GM12865 (cell line): ENCODE measurements at regions not wholly inside any gene's neighbourhood (a gene's known extent, or its start where the extent isn't known, plus 50 kb on each side); places are given as distances from the start of the nearest gene placed in this dataset.

ENCODE experiments used
- DNase-seq: peaks from one replicate; pipeline ENCODE4 v3.0.0; 2010; ENCODE audit warnings: low read depth
- H3K4me3 ChIP-seq: 2 replicates; pipeline ENCODE4 v1.5.1; 2011; ENCODE audit warnings: mild to moderate bottlenecking, low read depth, low read length, control low read depth
- TF ChIP-seq, protein P1 (sequence below): IDR thresholded peaks from 2 replicates; pipeline ENCODE4 v1.5.1; 2011; ENCODE audit warnings: low read length, control low read depth, low read depth, inconsistent platforms; ENCODE audit not compliant: insufficient read depth; ENCODE audit errors: missing control alignments

DNA sequence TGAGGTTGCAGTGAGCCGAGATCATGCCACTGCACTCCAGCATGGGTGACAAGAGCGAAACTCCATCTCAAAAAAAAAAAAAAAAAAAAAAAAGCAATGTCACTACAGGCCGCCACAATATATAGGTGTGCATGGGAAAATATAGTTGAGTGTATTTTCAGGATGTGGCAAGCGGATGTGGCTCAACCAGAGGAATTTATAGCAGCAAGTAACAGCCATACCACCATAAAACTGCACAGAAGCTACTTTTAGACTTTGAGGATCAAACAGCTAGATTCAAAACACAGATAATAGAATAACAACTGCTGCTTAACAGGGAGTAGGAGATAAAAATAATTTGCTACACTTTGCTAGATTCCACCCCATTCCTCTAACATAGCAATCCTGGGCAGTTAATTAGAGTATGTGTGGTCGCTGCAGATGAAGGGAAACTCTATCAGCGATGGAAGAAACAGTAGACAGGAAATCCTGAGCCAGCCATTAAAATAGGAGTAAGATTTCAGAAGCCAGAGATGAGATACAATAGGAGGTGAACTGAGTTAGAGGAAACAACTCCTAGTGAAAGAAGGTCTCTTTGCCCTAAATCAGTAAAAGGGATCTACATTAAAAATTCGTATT lies 318.7 kb upstream of the STT3B start:
- DNase-seq = peak; percentile 83
- TF ChIP-seq, protein P1, sequence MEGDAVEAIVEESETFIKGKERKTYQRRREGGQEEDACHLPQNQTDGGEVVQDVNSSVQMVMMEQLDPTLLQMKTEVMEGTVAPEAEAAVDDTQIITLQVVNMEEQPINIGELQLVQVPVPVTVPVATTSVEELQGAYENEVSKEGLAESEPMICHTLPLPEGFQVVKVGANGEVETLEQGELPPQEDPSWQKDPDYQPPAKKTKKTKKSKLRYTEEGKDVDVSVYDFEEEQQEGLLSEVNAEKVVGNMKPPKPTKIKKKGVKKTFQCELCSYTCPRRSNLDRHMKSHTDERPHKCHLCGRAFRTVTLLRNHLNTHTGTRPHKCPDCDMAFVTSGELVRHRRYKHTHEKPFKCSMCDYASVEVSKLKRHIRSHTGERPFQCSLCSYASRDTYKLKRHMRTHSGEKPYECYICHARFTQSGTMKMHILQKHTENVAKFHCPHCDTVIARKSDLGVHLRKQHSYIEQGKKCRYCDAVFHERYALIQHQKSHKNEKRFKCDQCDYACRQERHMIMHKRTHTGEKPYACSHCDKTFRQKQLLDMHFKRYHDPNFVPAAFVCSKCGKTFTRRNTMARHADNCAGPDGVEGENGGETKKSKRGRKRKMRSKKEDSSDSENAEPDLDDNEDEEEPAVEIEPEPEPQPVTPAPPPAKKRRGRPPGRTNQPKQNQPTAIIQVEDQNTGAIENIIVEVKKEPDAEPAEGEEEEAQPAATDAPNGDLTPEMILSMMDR = no peak
- H3K4me3 ChIP-seq = no peak overlapping the region

GRCh38 chr3:31218082-31218481 lies 314.6 kb upstream of the STT3B start:
- no peak for DNase-seq
- H3K4me3 ChIP-seq = no peak overlapping the region
- TF ChIP-seq, protein P1 = no peak

- peak; percentile 86 for DNase-seq
- H3K4me3 ChIP-seq = no peak overlapping the region; the same call in 1 of the 2 replicates
- TF ChIP-seq, protein P1 = no peak
Measured at GRCh38 chr3:31219131-31219843, 313.4 kb upstream of the STT3B start.

- DNase-seq = no peak
- no peak overlapping the region for H3K4me3 ChIP-seq
- TF ChIP-seq, protein P1 = no peak
Measured at GRCh38 chr3:31220431-31220830, 312.3 kb upstream of the STT3B start.

- TF ChIP-seq, protein P1 = no peak
- no peak for DNase-seq
- no peak overlapping the region for H3K4me3 ChIP-seq
Measured at GRCh38 chr3:31223278-31223677, 309.4 kb upstream of the STT3B start.

DNA sequence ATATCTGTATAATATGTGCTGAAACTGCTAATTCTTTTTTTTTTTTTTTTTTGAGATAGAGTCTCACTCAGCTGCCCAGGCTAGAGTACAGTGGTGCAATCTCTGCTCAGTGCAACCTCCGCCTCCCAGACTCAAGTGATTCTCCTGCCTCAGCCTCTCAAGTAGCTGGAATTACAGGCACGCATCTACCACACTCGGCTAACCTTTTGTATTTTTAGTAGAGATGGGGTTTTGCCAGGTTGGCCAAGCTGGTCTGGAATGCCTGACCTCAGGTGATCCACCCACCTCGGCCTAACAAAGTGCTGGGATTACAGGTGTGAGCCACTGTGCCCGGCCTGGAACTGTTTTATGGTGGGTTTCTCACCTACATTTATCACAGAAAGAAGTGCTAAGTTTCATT lies 307.8 kb upstream of the STT3B start:
- TF ChIP-seq, protein P1 = no peak
- H3K4me3 ChIP-seq = no peak overlapping the region
- no peak for DNase-seq
